GM18526 (cell line): ENCODE measurements at regions not wholly inside any gene's neighbourhood (a gene's known extent, or its start where the extent isn't known, plus 50 kb on each side); places are given as distances from the start of the nearest gene placed in this dataset.

Source experiments
- POLR2A ChIP-seq: IDR thresholded peaks from 3 replicates; pipeline ENCODE4 v1.6.1; 2011; ENCODE audit not compliant: insufficient read length; ENCODE audit errors: extremely low read depth

DNA sequence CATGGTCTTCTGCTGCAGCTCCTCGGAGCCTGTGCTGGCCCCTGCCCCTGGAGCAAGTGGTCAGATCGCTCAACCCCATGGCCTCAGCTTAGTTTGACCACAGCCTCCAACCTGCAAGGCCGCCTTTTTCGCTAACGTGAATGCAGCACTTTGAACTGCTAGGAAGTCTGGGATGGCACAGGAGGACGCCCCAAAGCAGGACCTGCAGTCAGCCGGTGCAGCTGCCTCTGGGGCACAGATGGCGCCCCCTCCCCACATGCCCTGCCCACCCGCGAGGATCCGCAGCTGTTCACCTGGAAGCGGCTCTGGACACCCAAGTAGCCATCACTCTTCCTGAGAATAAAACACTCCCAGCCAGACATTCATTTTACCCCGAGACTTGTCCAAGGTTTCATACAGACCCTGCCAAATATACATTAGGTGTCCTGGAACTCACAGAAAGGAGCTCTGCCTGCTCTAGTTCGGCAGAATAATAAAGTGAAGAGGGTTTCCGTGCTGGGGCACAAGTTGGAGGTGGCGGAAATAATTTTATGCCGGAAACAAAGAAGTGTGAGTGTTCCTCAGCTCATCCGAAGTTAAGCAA is 510.1 kb downstream of the EIPR1 start:
- no peak for TF ChIP-seq POLR2A

DNA sequence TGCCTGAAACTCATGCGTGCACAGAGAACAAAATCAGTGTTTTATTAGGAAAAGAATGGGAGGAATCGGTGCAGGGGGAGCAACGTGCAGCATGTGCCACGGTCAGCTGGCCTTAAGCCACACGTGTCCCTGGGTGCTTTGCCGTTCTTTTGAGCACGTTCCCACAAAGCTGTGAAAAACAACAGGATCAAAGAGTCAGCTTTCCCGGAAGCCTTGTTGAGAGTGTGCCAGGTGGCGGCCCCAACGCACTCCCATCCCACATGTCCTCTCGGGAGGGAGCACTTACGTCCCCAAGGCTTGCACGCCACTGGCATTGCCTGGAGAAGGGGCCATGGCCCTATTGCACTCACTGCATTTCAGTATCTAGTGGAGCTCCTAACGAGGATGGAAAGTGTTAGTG is 511.2 kb downstream of the EIPR1 start:
- no peak for TF ChIP-seq POLR2A

DNA sequence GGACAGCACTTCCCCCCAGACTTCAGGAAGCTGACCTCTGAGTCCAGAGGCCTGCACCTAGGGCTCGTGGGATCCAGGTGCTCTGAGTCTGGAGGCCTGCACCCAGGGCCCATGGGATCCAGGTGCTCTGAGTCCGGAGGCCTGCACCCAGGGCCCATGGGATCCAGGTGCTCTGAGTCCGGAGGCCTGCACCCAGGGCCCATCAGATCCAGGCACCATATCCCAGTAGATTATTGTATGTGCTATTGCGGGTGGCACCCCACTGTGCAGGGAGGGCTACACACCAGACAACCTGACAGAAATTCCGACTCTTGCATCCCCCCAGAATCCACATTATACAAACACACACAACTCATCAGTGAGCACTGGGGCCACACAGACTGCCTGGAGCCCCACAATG is 515.2 kb downstream of the EIPR1 start:
- no peak for TF ChIP-seq POLR2A

DNA sequence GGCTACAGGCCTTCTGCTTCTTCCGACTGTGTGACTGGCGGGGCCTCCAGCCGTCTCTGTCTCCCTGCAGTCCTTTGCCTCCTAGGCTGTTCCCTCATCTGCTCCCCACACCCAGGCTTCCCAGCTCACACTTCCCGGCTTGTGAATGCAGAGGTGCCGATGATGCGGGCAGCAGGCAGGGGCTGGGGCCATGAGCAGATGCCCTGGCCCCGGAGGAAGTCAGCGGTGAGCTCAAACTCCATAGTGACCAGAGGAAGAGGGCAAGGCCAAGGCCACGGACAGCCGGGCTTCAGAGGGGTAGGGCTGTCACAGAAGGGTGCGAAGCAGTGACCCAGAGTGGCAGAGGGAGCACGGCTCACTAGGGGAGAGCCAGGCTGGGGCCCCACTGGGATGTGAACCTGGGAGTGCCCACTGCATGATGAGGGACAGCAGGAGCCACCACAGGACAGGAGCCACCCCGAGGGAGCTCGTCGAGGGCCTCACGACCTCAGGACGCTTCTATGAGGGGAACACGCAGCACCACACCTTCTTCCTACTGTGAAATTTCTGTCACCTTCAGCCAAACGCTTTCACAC is 515.9 kb downstream of the EIPR1 start:
- TF ChIP-seq POLR2A = no peak

DNA sequence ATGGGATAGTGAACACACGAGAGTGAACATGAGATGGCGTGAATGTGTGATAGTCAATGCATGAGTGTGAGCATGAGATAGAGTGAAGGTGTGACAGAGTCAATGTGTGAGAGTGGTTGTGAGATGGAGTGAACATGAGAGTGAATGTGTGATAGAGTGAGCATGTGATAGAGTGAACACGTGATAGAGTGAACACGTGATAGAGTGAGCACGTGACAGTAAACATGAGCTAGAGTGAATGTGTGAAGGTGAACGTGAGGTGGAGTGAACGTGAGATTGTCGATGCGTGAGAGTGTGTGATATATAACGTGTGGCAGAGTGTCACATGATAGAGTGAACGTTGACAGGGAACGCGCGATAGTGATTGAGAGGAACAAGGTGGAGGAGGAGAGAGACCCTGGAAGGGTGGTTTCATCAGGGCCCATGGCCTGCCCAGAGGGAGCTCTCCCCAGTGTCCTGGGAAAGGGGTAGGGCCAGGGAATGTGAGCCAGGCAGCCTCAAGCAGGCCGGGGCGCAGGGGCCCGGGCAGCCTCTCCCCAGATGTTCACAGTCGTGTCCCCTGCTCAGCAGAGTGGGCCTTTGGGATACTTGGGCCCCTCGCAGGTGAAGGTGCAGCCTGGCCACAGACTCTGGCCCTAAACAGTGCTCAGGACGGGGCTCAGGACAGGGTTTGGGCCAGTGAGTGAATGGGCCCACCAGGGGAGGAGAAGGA is 516.9 kb downstream of the EIPR1 start:
- no peak for TF ChIP-seq POLR2A

DNA sequence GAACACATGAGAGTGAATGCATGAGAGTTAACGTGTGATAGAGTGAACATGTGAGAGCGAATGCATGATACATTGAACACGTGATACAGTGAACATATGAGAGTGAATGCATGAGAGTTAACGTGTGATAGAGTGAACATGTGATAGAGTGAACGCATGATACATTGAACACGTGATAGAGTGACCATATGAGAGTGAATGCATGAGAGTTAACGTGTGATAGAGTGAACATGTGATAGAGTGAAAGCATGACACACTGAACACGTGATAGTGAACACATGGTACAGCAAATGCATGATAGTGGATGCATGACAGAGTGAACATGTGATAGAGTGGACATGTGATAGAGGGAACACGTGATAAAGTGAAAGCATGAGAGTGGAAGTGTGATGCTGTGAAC is 517.9 kb downstream of the EIPR1 start:
- TF ChIP-seq POLR2A = no peak

DNA sequence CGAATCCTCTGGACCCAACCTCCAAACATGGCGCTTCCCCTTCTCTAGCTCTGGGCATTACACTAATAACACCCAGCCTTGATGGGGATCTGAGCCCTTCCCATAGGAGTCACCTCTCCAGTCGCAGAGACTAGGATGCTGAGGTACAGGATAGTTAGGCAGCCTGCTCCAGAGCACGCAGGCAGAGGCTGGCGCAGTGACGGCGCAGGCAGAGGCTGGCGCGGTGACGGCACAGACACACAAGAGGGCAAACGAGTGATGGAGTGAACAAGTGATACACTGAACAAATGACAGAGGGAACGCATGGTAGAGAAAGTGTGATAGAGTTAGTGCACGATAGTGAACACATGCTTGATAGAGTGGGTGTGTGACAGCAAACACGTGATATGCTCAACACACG is 518.5 kb downstream of the EIPR1 start:
- TF ChIP-seq POLR2A = no peak

DNA sequence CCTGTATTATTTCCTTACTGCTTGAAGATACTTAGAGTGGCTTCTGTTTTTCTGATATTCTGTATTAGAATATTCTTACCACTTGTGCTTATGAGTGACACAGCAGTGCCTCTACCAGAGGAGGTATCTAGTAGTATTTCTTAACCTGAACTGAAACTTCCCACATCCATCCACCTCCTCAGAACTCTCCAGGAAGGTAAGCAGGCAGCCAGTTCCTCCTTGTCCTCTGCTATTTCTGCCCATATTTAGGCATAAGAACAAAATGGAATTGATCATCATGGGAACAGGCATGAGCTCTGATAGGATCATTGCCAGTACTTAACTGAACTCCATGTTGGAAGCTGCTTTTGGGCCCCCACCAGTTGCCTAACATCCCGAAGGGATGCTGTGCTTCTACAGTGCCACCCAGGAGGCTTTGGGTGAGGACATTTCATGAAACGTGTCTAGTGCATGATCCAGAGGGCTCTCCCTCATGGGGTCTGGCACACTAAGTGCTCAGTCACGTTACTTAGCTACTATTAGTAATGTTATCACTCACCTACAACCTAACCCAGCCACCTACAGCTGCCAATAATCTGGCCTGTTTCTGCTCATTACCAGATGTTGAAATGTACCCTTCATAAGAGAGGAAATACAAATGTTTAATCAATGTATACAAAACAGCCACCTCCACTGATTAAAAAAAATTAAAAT is 520.7 kb downstream of the EIPR1 start:
- no peak for TF ChIP-seq POLR2A

DNA sequence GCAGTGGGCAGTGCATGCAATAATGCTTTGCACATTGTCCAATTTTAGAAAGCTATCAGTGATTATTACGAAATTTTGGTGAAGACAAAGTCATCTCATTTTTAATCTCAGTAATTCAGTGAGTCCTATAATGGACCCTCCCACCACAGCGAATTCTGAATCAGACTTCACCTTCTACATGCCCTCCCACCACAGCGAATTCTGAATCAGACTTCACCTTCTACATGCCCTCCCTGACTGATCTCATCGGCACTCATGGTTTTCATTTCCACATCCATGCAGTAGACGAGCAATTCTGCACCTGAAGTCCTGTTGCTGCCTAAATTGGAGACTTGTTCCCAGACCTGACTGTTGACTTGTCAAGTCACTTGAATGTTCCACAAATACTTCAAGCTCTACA is 522.3 kb downstream of the EIPR1 start:
- no peak for TF ChIP-seq POLR2A

DNA sequence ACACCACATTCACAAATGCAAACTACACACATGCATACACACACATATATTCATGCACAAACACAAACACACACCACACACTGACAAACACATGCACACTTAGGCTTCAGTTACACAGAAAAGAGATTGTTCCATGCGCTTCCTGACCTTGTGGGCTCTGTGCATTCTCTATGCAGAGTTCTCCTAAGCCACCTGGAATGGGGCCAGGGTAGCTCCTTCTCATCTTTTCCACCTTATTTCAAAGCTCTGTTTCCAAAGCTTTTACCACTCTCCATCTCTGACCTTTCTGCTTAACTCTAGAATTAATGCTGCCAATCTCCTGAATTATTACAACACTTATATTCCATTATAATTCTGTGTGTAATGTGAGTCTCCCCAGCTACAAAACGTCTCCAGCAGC is 522.3 kb upstream of the MYT1L start:
- no peak for TF ChIP-seq POLR2A

DNA sequence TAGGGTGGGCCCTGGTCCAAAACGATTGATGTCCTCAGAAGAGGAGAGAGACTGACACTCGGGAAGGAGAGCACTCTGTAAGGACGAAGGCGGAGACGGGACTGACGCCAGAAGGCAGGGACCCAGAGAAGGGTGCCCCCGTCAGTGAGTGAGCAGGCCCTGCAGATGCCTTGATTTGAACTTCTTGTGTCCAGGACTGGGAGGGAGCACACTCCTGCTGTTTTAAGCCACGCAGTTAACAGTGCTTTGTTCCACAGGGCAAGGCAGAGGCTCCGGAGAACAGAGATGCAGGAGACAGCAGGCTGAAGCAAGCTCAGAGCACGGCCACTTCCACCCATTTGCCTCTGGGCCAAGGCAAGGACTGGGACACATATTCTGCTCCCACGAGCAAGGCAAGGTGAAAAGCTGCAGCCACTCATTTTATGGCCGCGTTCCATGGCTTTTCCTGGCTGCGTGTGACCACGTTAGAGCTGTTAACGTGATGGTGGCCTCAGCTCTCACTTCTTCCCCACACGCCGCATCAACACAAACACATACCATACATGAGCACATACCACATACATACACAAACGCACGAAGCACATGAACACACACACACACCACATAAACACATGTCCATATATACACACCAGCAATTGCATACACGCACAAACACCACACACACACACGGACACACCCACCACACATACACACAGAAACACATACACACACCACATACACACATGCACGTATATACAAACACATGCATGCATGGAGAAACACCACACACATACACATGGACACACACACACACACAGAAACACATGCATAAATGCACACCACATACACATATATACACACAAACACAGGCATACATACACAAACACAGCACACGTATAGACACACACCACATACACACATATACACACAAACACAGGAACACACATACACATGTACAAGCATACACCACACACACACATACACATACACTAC is 521.0 kb upstream of the MYT1L start:
- no peak for TF ChIP-seq POLR2A

DNA sequence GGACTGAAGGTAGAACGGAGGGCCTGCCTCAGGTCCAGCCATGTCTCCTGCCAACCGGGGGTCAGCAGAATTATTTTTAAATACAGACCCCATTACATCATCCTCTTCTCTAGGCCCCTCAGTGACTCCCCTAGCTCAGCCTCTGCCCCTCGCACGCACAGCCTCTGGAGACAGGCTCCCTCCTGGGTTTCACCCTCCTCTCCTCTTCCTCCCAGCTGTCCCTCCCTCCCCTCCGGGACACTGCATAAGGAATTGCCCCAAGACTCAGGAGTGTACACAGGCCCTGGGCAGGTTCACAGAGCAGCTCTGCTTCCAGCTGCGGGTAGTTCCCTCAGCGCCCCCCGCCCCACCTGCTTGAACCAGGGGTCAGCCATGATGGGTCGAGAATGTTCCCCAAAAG is 520.2 kb upstream of the MYT1L start:
- no peak for TF ChIP-seq POLR2A

DNA sequence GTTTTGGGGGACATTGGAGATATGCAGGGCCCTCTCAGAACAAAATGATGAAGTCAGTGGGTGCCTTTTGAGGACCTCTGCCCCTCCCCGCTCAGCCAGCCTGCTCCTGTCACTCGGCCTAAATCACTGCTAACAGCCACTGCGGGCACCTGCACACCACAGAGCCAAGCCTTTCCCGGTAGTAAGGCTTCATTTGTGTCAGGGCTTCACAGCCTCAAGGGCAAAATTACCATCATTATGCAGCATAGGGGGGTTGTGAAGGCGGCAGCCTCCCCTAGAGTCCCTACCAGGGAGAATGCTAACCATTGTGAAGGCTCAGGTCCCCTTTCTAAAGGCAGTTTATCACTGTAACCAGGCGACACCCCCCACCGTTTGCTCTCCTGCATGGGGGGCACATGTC is 519.8 kb upstream of the MYT1L start:
- TF ChIP-seq POLR2A = no peak

DNA sequence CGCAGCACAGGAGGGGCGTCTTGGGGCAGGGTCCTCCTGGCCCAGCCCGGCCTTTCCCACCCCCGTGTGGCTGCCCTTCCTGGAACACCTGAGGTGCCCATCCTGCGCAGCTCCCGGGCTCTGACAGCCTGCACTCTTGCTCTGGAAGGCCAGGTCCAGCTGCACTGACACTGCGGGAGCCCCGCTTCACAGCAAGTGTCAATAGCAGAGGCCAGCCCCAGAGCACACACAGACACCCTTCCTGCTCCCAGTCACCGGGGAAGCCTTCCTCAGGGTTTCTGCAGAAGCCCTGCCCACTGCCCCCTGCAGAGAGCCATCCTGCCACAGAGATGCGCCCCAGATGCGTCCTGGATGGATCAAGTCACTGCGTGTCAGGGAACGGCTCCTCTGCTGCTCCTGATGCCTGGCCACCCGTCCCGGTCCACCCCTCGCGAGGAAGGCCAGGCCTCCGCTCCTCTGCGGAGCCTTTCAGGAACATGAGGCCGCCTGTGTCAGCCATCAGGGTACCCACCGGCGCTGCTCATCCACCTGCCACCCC is 519.2 kb upstream of the MYT1L start:
- no peak for TF ChIP-seq POLR2A
